Liver (tissue), 8 donors: ENCODE measurements at regions not wholly inside any gene's neighbourhood (a gene's known extent, or its start where the extent isn't known, plus 50 kb on each side); places are given as distances from the start of the nearest gene placed in this dataset.

Experiments
- DNase-seq: peaks from one replicate; pipeline ENCODE4 v3.0.0-alpha.2; 2017; ENCODE audit warnings: low spot score
- H3K27ac ChIP-seq, 2 donors: one replicate each; pipeline ENCODE4 v1.7.0; 2013; ENCODE audit warnings: inconsistent platforms in 2 of 2, low read length in 2 of 2, control low read depth in 1 of 2, low read depth in 1 of 2, mild to moderate bottlenecking in 1 of 2
- H3K27me3 ChIP-seq, 4 donors: one replicate each; pipeline versions ENCODE4 v1.6.1 to v1.7.0; 2013; ENCODE audit warnings: low read length in 3 of 4, inconsistent platforms in 1 of 4, mild to moderate bottlenecking in 1 of 4, moderate library complexity in 1 of 4; ENCODE audit not compliant: control insufficient read depth in 4 of 4, insufficient read depth in 4 of 4
- H3K36me3 ChIP-seq, 4 donors: one replicate each; pipeline versions ENCODE4 v1.6.1 to v1.7.0; 2013; ENCODE audit warnings: low read length in 3 of 4, mild to moderate bottlenecking in 3 of 4, low read depth in 1 of 4, moderate library complexity in 1 of 4; ENCODE audit not compliant: control insufficient read depth in 4 of 4, insufficient read depth in 3 of 4
- H3K4me1 ChIP-seq, 4 donors: one replicate each; pipeline versions ENCODE4 v1.6.1 to v1.7.0; 2013; ENCODE audit warnings: low read length in 3 of 4, mild to moderate bottlenecking in 3 of 4, moderate library complexity in 1 of 4; ENCODE audit not compliant: control insufficient read depth in 4 of 4, insufficient read depth in 4 of 4
- H3K4me3 ChIP-seq, 3 donors: one replicate each; pipeline versions ENCODE4 v1.6.1 to v1.7.0; 2013; ENCODE audit warnings: low read length in 3 of 3, control low read depth in 1 of 3, low read depth in 1 of 3, mild to moderate bottlenecking in 1 of 3
- H3K9ac ChIP-seq, 2 donors: one replicate each; pipeline ENCODE4 v1.7.0; 2013; ENCODE audit warnings: low read length in 2 of 2, mild to moderate bottlenecking in 2 of 2, moderate library complexity in 2 of 2, control low read depth in 1 of 2, low read depth in 1 of 2
- H3K9me3 ChIP-seq, 4 donors: one replicate each; pipeline versions ENCODE4 v1.6.1 to v1.7.0; 2013; ENCODE audit warnings: low read length in 3 of 4; ENCODE audit not compliant: control insufficient read depth in 4 of 4
- EGR1 ChIP-seq, 2 donors: IDR thresholded peaks; 2 replicates each; pipeline ENCODE4 v1.6.1; 2016 to 2018; ENCODE audit warnings: antibody characterized with exemption in 2 of 2, low read depth in 2 of 2
- FOXA1 ChIP-seq: IDR thresholded peaks from 2 replicates; pipeline ENCODE4 v1.6.1; 2016; ENCODE audit warnings: antibody characterized with exemption
- FOXA2 ChIP-seq: IDR thresholded peaks from 2 replicates; pipeline ENCODE4 v1.6.1; 2016; ENCODE audit warnings: antibody characterized with exemption
- GABPA ChIP-seq, 2 donors: IDR thresholded peaks in 1 of 2; conservative IDR thresholded peaks in 1 of 2; 2 replicates each; pipeline ENCODE4 v1.6.1; 2016; ENCODE audit warnings: antibody characterized with exemption in 2 of 2, mild to moderate bottlenecking in 1 of 2, moderate library complexity in 1 of 2
- HNF4A ChIP-seq, 2 donors: conservative IDR thresholded peaks; 2 replicates each; pipeline ENCODE4 v1.6.1; 2016; ENCODE audit warnings: antibody characterized with exemption in 2 of 2, mild to moderate bottlenecking in 2 of 2
- HNF4G ChIP-seq: IDR thresholded peaks from 2 replicates; pipeline ENCODE4 v1.6.1; 2016; ENCODE audit warnings: antibody characterized with exemption
- JUND ChIP-seq, 2 donors: IDR thresholded peaks; 2 replicates each; pipeline ENCODE4 v1.6.1; 2016; ENCODE audit warnings: antibody characterized with exemption in 2 of 2
- NR2F2 ChIP-seq: IDR thresholded peaks from 2 replicates; pipeline ENCODE4 v1.6.1; 2016; ENCODE audit warnings: antibody characterized with exemption
- RAD21 ChIP-seq, 2 donors: IDR thresholded peaks; 2 replicates each; pipeline ENCODE4 v1.6.1; 2016; ENCODE audit warnings: antibody characterized with exemption in 2 of 2, mild to moderate bottlenecking in 2 of 2
- RXRA ChIP-seq, 2 donors: IDR thresholded peaks; 2 replicates each; pipeline ENCODE4 v1.6.1; 2017 to 2018; ENCODE audit warnings: antibody characterized with exemption in 2 of 2, mild to moderate bottlenecking in 1 of 2
- SP1 ChIP-seq: IDR thresholded peaks from 2 replicates; pipeline ENCODE4 v1.6.1; 2018; ENCODE audit warnings: antibody characterized with exemption, mild to moderate bottlenecking
- TAF1 ChIP-seq: conservative IDR thresholded peaks from 2 replicates; pipeline ENCODE4 v1.6.1; 2016; ENCODE audit warnings: antibody characterized with exemption, mild to moderate bottlenecking
- YY1 ChIP-seq: IDR thresholded peaks from 2 replicates; pipeline ENCODE4 v1.6.1; 2016; ENCODE audit warnings: antibody characterized with exemption, mild to moderate bottlenecking
- WGBS: extraction: QIAGEN DNeasy Blood & Tissue Kit; methylation state at CpG from one replicate; pipeline ENCODE4 v1.1.7; 2013; 5-methylcytosine and 5-hydroxymethylcytosine counted together
- TF ChIP-seq, protein P1 (sequence below): fragments of 150-350 bp; IDR thresholded peaks from 2 replicates; pipeline ENCODE4 v1.5.1; 2017; ENCODE audit warnings: improper control_type of control experiment, low read depth, low read length; ENCODE audit not compliant: missing input control
- TF ChIP-seq, protein P2 (sequence below): IDR thresholded peaks from 2 replicates; pipeline ENCODE4 v1.6.1; 2016; ENCODE audit warnings: antibody characterized with exemption
- TF ChIP-seq, protein P3 (sequence below): IDR thresholded peaks from 2 replicates; pipeline ENCODE4 v1.6.1; 2016; ENCODE audit warnings: antibody characterized with exemption
- TF ChIP-seq, protein P4 (sequence below): IDR thresholded peaks from 2 replicates; pipeline ENCODE4 v1.6.1; 2016; ENCODE audit warnings: antibody characterized with exemption
- TF ChIP-seq, protein P5 (sequence below): IDR thresholded peaks from 2 replicates; pipeline ENCODE4 v1.6.1; 2016; ENCODE audit warnings: antibody characterized with exemption, mild to moderate bottlenecking
- donor health status: healthy.
- donor health status: healthy.
- donor health status: healthy.
- donor health status: healthy.
- donor health status: healthy.

DNA sequence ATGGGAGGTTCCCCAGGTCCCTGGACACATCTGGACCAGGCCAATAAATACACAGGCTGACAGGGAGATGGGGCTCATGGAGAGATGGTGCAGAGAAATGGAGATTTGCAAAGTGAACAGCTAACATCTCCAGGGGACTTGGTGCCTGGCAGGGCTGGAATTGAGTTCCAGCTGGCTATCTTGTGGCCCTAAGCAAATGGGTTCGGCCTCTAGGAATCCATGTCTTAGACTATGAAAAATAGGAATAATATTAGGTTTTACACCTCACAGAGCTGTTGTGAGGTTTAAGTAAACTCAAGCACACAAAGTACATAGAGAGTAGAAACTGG, 82.9 kb upstream of the SPATA12 start:
- H3K36me3 ChIP-seq: no peaks in the 10 kb centered on the region
- H3K27ac ChIP-seq: no peak overlapping the region
- H3K4me1 ChIP-seq: no peaks in the 10 kb centered on the region
- no peak for TF ChIP-seq TAF1
- TF ChIP-seq, protein P1, sequence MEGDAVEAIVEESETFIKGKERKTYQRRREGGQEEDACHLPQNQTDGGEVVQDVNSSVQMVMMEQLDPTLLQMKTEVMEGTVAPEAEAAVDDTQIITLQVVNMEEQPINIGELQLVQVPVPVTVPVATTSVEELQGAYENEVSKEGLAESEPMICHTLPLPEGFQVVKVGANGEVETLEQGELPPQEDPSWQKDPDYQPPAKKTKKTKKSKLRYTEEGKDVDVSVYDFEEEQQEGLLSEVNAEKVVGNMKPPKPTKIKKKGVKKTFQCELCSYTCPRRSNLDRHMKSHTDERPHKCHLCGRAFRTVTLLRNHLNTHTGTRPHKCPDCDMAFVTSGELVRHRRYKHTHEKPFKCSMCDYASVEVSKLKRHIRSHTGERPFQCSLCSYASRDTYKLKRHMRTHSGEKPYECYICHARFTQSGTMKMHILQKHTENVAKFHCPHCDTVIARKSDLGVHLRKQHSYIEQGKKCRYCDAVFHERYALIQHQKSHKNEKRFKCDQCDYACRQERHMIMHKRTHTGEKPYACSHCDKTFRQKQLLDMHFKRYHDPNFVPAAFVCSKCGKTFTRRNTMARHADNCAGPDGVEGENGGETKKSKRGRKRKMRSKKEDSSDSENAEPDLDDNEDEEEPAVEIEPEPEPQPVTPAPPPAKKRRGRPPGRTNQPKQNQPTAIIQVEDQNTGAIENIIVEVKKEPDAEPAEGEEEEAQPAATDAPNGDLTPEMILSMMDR: no peak
- TF ChIP-seq, protein P2, sequence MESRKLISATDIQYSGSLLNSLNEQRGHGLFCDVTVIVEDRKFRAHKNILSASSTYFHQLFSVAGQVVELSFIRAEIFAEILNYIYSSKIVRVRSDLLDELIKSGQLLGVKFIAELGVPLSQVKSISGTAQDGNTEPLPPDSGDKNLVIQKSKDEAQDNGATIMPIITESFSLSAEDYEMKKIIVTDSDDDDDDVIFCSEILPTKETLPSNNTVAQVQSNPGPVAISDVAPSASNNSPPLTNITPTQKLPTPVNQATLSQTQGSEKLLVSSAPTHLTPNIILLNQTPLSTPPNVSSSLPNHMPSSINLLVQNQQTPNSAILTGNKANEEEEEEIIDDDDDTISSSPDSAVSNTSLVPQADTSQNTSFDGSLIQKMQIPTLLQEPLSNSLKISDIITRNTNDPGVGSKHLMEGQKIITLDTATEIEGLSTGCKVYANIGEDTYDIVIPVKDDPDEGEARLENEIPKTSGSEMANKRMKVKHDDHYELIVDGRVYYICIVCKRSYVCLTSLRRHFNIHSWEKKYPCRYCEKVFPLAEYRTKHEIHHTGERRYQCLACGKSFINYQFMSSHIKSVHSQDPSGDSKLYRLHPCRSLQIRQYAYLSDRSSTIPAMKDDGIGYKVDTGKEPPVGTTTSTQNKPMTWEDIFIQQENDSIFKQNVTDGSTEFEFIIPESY: no peak
- no peak for TF ChIP-seq RXRA (IDR thresholded peaks at IDR 0.05)
- TF ChIP-seq EGR1 (IDR thresholded peaks at IDR 0.05; ENCODE audit: low read depth in 2 of 2): no peak
- no peak for TF ChIP-seq JUND (IDR thresholded peaks at IDR 0.05)
- TF ChIP-seq, protein P3, sequence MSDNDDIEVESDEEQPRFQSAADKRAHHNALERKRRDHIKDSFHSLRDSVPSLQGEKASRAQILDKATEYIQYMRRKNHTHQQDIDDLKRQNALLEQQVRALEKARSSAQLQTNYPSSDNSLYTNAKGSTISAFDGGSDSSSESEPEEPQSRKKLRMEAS: no peak
- TF ChIP-seq RAD21 (IDR thresholded peaks at IDR 0.05): no peak
- no peak for TF ChIP-seq FOXA1
- no peak for TF ChIP-seq HNF4G
- no peak for TF ChIP-seq YY1
- no peak for TF ChIP-seq SP1
- TF ChIP-seq FOXA2: no peak
- TF ChIP-seq GABPA (IDR thresholded peaks at IDR 0.05 in 1 of 2, conservative IDR thresholded peaks at IDR 0.05 in 1 of 2): no peak
- TF ChIP-seq, protein P4, sequence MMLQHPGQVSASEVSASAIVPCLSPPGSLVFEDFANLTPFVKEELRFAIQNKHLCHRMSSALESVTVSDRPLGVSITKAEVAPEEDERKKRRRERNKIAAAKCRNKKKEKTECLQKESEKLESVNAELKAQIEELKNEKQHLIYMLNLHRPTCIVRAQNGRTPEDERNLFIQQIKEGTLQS: no peak
- no peak for TF ChIP-seq HNF4A (conservative IDR thresholded peaks at IDR 0.05)
- TF ChIP-seq, protein P5, sequence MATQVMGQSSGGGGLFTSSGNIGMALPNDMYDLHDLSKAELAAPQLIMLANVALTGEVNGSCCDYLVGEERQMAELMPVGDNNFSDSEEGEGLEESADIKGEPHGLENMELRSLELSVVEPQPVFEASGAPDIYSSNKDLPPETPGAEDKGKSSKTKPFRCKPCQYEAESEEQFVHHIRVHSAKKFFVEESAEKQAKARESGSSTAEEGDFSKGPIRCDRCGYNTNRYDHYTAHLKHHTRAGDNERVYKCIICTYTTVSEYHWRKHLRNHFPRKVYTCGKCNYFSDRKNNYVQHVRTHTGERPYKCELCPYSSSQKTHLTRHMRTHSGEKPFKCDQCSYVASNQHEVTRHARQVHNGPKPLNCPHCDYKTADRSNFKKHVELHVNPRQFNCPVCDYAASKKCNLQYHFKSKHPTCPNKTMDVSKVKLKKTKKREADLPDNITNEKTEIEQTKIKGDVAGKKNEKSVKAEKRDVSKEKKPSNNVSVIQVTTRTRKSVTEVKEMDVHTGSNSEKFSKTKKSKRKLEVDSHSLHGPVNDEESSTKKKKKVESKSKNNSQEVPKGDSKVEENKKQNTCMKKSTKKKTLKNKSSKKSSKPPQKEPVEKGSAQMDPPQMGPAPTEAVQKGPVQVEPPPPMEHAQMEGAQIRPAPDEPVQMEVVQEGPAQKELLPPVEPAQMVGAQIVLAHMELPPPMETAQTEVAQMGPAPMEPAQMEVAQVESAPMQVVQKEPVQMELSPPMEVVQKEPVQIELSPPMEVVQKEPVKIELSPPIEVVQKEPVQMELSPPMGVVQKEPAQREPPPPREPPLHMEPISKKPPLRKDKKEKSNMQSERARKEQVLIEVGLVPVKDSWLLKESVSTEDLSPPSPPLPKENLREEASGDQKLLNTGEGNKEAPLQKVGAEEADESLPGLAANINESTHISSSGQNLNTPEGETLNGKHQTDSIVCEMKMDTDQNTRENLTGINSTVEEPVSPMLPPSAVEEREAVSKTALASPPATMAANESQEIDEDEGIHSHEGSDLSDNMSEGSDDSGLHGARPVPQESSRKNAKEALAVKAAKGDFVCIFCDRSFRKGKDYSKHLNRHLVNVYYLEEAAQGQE: no peak
- no peak for TF ChIP-seq NR2F2
- no peaks in the 10 kb centered on the region for H3K27me3 ChIP-seq
- H3K9me3 ChIP-seq: no peaks in the 10 kb centered on the region
- no peak for DNase-seq
- H3K4me3 ChIP-seq: no peak overlapping the region
- 92% methylated on average over 1 of the region's 1 CpG for WGBS
- no peak overlapping the region for H3K9ac ChIP-seq
